ENCODE measurements at regions not wholly inside any gene's neighbourhood (a gene's known extent, or its start where the extent isn't known, plus 50 kb on each side); places are given as distances from the start of the nearest gene placed in this dataset.
A peak's percentile ranks its signal among the peaks of the same experiment; 100 is the strongest.
"Not testable (repeated sequence)": the region's sequence is repeated elsewhere in the genome, so short reads cannot be mapped to it uniquely, and the experiment has no call there.

DNA sequence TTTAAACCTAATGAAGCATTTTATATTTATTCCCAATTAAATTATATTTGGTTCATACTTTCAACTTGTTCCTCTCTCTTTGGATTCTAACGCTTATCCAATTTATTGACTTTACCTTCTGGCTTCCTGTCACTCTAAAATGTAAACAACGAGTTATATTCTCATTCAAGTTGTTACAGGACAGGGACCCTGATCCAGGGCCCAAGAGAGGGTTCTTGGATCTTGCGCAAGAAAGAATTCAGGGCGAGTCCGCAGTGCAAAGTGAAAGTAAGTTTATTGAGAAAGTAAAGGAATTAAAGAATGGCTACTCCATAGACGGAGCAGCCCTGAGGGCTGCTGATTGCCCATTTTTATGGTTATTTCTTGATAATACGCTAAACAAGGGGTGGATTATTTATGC lies 405.6 kb upstream of the API5 start:
- no peak for DNase-seq

DNA sequence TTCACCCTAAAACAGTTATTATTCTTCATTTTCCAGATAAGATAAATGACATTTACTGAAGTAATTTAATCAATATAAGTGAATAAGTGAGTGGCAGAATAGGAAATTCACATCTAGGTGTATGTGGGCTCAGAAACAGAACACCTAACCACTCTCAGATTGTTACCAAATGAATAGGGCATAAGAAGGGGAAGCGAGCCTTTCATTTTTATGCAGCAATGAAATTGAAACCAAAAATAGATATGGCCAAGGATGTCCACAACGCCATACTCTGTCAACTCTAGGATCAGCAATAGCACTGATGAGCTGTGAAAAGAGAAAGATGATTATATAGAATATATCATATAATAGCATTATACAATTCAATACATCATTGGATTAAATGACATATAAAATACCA lies 398.1 kb upstream of the API5 start:
- DNase-seq = no peak

GRCh38 chr11:42923651-42924050 lies 388.1 kb upstream of the API5 start:
- no peak for DNase-seq

GRCh38 chr11:42925916-42926315 lies 385.9 kb upstream of the API5 start:
- no peak for DNase-seq

GRCh38 chr11:42947405-42947804 lies 364.4 kb upstream of the API5 start:
- no peak for DNase-seq

GRCh38 chr11:42949738-42950376 lies 361.9 kb upstream of the API5 start:
- not testable (repeated sequence) for DNase-seq

GRCh38 chr11:42951266-42951665 lies 360.5 kb upstream of the API5 start:
- no peak for DNase-seq

- no peak for DNase-seq
These were observed 354.0 kb upstream of the API5 start for GRCh38 chr11:42957831-42958230.

GRCh38 chr11:42958635-42959034 lies 353.2 kb upstream of the API5 start:
- DNase-seq = no peak

- DNase-seq = no peak
These were observed 351.2 kb upstream of the API5 start for GRCh38 chr11:42960521-42961088.

DNA sequence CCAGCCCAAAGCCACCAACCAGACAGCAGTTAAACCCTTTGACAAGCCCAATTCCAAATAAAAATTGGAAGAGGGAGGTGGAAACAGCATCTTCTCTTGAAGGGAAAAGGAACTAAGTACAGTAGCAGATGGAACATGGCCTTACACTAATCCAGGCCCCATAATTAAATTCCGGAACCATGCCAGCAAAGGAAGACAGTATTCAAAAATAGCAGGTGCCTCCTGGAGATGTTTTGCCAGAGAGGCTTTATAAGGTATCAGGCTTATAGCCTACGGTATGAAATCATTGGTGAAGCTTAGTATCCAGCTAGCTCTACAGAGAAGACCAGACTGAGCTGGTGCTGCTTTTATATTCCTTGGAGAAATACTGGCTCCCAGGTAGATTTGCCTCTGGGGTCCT lies 344.1 kb upstream of the API5 start:
- DNase-seq = no peak

GRCh38 chr11:42972741-42973140 lies 339.1 kb upstream of the API5 start:
- no peak for DNase-seq

- no peak for DNase-seq
These were observed 337.2 kb upstream of the API5 start for GRCh38 chr11:42974510-42975179.

DNA sequence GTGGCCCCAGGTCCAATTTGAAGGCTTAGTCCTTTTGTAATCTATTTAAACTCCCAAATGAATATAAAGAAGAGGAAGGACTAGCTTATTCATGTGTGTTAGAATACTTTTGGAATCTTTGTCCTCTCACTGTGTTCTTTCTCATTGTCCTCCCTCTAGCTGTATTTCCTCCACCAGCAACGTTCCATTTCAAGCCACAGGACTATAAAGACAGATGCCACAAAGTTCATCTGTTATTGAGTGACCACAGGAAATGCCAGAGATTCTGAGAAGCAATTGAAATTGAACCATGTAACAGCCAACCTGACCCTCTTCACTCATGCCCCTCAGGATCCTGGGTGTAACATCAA lies 336.6 kb upstream of the API5 start:
- no peak for DNase-seq

DNA sequence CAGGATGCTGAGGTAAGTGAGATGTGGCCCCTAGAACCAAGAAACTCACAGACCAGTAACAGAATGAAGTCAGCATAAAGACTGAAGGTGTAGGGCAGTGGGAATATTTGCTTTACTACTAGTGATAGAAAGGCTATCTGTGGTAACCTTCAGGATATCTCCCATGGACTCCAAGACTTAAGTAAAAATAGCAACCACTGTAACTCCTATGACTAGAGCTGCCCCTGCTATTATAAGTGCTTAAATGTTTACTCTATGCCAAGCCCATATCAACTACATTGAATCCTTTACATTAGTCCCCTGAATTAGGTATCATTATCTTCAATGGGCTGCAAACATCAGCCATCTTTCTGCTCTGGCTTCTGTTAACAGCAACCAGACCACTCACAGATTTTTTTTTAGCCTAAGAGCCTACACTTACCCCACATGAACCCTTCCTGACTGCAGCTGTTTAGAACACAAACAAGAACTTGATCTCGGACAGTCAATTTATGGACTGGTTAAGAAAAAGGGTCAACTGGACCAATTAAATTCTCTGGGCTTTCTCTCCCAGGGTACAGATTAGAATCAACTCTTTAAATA lies 335.1 kb upstream of the API5 start:
- DNase-seq = no peak

- DNase-seq = no peak
These were observed 319.2 kb upstream of the API5 start for GRCh38 chr11:42992594-42992993.

DNA sequence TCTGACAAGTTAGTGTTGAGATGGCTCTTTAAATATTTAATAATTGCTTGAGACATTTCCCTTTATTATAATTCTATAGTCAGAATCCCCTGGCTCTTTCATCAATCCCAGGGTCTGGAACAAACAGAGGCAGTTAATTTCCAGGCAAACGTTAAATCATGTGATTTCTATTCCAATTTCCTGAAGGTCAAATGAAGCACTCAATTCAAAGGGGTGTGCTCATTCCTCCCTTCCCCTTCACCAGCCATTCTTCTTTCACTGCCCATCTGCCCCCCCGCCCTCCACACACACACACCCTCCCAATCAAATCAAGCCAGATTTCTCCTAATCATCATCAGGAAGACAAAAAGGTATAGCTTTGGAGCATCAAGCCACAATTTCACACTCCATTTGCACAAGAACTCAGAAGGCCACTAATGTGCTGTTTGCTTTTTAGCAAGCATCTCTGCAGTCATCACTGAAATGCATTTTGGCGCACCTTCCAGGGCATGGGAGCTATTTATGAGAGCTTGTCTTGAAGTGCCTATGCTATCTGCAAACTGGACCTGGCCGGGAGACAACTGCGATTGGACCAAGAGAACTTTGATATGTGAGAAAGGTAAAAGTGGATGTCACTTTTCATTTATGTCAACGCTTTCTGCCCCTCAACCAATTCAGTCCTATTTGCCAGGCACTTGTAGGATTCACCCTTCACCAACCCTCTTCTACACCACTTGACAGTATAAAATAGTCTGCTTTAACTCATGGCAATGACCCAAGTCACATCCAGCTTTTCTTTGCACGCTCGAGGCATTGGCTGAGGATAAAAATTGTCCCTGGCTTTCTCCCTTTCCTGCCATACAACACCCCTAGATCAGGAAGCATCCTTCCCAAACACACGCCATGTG lies 315.1 kb upstream of the API5 start:
- no peak for DNase-seq

DNA sequence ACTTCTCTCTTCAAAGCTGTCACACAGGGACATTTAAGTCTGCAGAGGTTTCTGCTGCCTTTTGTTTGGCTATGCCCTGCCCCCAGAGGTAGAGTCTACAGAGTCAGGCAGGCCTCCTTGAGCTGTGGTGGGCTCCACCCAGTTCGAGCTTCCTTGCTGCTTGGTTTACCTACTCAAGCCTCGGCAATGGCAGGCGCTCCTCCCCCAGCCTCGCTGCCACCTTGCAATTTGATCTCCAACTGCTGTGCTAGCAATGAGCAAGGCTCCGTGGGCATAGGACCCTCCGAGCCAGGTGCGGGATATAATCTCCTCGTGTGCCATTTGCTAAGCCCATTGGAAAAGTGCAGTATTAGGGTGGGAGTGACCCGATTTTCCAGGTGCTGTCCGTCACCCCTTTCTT lies 306.9 kb upstream of the API5 start:
- not testable (repeated sequence) for DNase-seq

DNA sequence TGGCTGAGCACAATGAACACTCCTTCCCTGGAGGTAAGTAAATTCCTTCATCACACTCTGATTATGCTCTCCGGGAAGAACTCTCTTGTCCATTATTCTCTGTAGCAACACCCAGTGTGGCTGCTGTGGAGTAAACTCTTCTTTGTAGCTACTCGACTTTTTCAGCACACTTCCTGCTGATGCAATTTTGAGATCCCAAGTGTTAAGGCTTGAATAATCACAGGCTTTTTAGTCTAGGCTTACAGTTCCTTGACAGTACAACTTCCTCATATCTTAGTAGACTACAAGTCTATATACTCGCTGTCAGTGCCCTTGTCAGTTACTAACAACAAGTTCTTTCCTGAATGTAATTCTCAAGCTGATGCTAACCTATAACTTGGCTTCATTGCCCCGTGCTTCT lies 301.8 kb upstream of the API5 start:
- DNase-seq = no peak

DNA sequence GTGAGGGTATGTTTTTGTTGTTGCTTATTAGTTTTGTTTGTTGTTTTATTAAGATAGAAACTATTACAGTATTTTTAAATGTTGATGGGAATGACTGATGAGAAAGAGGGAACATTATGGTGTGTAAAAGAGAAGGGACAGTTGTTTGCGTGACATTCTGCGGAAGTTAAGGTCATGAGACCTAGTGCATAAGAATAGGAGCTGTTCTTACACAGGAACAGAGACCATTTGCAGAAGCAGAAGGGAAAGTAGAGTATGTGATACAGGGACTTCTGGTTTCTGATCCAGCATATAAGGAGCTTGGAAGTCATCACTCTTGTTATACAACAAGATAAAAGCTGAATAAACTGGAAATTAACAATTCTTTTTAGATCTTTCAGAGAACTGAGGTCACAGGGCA lies 299.2 kb upstream of the API5 start:
- no peak for DNase-seq

GRCh38 chr11:43021466-43021865 lies 290.3 kb upstream of the API5 start:
- DNase-seq = peak; percentile 1

- DNase-seq = no peak
These were observed 277.5 kb upstream of the API5 start for GRCh38 chr11:43034341-43034740.

DNA sequence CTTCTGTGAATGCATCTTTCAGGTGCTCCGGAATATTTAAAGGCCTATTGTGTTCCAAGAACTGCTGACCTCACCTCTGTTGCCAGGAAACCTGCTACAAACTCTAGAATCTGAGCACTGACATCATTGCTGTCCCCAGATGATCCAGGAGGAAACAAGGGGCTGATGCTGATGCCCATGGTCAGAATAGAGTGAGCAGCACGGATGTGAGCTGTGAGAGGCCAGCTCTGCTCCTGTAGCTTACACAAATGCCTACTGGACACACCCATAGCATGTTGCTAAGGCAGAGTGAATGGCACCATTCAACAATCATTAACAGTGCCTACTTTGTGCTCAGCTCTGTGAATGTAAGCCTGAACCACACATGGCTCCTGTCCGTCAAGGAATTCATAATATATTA lies 276.7 kb upstream of the API5 start:
- no peak for DNase-seq
